NCI-H1105 treated with DMSO at 0.1 percent for 48 hours (cell line): ENCODE measurements at regions not wholly inside any gene's neighbourhood (a gene's known extent, or its start where the extent isn't known, plus 50 kb on each side); places are given as distances from the start of the nearest gene placed in this dataset.
A peak's percentile ranks its signal among the peaks of the same experiment; 100 is the strongest.
"Not testable (repeated sequence)": the region's sequence is repeated elsewhere in the genome, so short reads cannot be mapped to it uniquely, and the experiment has no call there.

ENCODE experiments used
- DNase-seq: peaks from one replicate; lab custom pipeline; 2025; lab: John Stamatoyannopoulos, UW

- peak; percentile 24 for DNase-seq
Measured at GRCh38 chr11:12585861-12586260, 88.4 kb upstream of the TEAD1 start.

DNA sequence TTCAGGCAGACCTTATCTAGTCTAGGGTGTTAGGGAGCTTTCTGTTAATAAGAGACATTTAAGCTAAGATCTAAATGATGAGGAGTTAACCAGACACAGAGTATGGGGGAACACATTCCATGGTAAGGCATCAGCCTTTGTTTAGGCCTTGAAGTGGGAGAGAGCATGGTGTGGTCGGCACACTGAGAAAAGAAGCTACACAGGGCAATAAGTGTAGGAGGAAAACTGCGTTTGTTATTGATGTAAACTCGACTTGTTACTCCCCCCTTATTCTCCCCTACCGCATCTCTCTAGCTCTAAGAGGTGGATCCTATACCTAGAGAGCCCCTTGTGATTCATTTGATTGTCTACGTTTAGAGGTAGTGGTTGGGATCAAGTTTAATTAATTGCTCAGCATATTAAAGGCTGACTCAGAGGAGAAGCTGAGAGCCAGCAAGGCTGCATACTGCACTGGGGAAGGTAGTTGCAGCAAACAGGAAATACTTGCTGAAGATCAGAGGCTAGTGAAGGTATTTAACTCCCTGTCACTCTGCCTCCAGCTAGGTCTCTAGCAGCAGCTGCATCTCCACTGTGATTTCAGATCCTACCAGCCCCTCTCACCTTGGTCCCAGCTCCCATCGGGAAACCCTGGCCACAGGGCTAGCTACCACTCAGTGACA is 86.8 kb upstream of the TEAD1 start:
- no peak for DNase-seq

DNA sequence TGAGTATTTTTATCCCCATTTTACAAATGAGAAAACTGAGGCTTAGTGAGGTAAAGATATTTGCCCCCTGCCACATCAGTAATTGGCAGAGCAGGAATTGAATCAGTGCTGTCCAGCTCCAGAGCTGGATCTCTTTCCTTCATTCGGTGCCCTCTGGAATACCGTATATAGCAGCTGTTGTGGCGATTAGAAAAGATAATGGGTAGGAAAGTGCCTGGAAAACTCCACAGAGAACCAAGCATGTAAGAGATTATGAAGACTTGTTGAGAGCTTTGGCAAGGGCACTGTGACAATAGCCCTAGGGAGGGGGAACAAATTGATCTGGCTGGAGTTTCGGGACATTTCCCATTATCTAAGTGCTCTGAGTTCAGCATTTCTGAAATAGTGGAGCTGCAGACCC is 82.5 kb upstream of the TEAD1 start:
- DNase-seq = no peak

- DNase-seq = no peak
Measured at GRCh38 chr11:12592283-12592682, 81.9 kb upstream of the TEAD1 start.

DNA sequence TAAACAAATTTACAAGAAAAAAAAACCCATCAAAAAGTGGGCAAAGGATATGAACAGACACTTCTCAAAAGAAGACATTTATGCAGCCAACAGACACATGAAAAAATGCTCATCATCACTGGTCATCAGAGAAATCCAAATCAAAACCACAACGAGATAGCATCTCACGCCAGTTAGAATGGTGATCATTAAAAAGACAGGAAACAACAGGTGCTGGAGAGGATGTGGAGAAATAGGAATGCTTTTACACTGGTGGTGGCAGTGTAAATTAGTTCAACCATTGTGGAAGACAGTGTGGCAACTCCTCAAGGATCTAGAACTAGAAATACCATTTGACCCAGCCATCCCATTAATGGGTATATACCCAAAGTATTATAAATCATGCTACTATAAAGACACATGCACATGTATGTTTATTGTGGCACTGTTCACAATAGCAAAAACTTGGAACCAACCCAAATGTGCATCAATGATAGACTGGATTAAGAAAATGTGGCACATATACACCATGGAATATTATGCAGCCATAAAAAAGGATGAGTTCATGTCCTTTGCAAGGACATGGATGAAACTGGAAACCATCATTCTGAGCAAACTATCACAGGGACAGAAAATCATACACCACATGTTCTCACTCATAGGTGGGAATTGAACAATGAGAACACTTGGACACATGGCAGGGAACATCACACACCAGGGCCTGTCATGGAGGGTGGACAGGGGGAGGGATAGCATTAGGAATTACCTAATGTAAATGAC is 79.0 kb upstream of the TEAD1 start:
- not testable (repeated sequence) for DNase-seq

DNA sequence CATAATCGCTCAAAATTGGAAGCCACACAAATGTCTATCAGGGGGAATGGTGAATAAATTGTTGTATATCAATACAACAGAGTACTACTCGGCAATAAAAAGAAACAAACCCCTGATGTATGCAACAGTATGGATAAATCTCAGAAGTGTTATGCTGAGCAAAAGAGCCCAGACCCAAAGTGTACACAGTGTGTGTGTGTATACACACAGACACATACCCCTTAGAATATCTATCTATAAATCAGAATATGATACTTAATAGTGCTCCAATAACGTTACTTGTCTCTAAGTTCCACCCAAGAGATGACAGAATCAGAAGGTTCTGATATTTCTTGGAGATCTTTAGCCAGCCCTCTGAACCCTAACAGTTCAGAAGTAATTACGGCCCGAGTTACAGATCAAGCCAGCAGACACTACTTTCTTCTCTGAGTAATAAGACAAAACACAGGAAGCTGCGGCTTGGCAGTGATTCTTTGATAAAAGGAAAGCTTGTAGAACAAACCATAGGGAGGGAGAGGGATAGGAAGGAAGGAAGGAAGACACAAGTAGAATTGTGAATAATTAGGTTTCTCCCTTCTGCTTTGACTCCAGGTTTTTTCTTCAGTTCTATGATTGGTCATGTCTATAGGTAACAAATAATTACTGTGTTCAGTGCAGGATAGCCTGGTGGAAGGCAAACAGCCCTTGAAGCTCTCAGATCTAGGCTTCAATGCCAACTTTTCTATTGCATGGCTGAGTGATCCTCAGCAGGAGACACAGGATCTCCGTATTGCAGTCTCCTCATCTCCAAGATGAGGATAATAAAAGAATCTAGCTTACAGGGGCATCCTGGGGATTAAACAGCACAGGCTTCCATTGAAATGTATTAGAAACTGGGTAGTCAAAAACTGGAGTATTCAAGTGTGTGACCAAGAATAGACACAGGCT is 75.6 kb upstream of the TEAD1 start:
- no peak for DNase-seq

DNA sequence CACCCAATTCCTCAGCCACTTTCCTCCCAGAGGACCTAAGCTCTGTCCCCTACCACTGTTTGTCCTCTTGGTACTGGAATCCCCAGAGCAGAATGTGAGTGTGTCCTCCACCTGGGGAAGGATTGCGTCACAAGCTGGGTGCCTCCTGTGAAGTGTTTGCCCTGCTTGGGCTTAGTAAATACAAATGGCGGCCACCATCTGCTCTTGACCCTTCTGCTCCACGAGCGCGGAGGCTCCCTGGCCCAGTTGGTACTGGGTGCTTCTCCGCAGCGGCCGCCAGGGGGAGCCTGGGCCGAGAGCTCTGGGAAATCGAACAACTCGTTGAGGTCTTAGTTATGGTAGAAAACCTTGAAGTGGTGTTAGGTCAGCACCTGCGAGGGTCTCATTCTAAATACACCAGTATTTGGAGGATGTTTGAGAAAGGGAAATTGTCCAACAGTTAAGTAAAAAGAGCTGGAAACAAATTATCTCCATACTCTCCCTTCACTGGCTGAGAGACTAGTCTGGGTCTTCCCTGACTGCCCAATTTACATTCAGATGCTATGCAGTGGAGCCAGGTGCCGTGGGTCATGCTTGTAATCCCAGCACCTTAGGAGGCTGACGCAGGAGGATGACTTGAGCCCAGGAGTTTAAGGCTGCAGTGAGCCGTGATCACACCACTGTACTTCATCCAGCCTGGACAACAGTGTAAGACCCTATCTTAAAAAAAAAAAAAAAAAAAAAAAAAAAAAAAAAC is 74.6 kb upstream of the TEAD1 start:
- no peak for DNase-seq

- no peak for DNase-seq
Measured at GRCh38 chr11:12600829-12601228, 73.4 kb upstream of the TEAD1 start.

- DNase-seq = peak; percentile 30
Measured at GRCh38 chr11:12602421-12602820, 71.8 kb upstream of the TEAD1 start.

DNA sequence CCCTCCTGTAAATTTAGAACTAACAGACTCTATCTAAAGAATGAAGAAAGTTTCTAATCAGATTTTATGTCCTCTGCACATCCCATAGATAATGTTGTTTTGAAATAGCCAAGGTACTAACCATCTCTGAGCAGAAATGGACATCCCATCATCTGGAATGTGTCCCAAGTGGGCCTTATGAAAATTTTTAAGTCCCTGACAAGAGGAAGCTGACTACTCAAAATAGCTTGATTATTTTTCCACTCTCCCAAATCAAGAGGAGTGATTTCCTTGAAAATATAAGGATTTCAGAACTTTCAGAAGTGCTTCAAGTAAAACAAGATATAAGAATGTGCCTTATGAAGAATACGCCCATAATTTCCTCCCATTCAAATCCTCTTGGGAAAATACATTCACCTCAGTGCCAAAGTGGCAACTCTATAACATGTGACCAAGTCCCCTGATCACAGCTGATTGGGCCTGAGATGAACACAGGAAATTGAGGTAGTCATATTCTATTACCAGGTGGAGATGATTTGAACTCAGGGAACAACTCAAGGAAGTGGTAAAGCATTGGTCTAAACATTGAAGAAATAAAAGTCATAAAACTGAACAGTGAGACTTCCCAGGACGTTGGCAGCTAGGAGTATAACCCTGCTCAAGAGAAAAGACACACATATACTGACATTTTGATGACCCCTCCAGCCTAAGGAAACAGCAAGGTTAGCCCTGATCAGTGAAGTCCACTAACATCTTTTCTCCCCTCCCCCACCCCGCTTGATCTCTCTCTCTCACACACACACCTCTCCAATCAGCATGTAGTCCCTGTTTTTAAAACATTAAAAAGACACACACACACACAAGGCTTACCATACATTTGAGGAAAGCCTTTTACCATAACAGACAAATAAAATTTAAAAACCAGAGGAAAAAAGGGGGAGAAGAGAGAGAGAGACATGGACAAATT is 70.8 kb upstream of the TEAD1 start:
- no peak for DNase-seq

DNA sequence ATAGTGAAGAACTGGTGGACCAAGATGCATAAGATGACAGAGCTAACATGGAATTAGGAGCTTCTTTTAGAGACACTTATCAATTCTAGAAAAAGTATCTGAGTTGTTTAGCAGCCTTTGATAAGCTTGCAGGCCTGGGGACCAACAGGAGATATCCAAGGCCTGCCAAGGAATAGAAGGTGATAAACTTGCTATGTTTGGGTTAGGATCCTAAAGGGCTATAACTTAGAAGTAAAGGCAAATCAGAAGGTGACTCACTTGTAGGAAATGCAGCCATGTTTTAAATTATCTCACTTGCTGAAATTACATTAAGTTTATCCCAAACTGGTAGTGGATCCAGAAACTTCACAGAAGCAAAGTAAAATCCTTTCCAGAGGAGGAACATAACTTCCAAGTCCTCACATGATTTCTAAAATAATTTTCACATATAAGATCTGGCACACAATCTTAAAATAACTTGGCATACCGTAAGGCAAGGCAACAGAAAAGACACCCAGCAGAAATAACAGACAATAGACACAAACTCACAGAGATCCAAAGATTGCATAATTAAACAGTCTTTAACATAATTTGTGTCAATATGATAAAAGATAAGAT is 69.6 kb upstream of the TEAD1 start:
- no peak for DNase-seq

- no peak for DNase-seq
Measured at GRCh38 chr11:12606597-12606996, 67.6 kb upstream of the TEAD1 start.

GRCh38 chr11:12608678-12609077 is 65.5 kb upstream of the TEAD1 start:
- not testable (repeated sequence) for DNase-seq

DNA sequence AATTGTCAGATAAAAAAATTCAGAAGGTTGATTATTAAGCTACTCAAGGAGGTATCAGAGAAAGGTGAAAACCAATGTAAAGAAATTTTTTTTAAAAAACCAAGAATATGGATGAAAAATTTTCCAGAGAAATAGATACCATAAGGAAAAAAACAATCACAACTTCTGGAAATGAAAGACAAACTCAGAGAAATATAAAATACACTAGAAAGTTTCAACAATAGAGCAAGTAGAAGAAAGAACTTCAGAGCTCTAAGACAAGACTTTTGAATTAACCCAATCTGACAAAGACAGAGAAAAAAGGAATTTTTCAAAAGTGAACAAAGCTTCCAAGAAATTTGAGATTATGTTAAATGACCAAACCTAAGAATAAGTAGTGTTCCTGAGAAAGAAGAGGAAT is 62.9 kb upstream of the TEAD1 start:
- DNase-seq = no peak

DNA sequence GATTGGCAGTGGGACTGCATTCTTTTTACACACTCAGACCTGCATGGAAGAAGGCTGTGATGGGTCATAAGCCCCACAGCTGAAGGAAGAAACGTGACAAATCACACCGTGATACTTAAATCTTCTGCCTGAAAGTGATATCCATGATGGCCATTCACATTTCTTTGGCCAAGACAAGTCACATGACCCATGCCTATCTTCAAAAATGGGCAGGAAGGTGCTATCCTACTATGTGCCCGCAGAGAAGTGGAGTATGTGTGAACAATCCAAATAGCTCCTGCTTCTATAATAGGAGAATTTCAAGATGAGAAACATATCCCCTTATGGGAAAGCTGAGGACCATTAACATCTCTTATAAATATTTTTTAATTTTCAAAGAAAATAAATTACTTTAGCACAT is 56.6 kb upstream of the TEAD1 start:
- no peak for DNase-seq

DNA sequence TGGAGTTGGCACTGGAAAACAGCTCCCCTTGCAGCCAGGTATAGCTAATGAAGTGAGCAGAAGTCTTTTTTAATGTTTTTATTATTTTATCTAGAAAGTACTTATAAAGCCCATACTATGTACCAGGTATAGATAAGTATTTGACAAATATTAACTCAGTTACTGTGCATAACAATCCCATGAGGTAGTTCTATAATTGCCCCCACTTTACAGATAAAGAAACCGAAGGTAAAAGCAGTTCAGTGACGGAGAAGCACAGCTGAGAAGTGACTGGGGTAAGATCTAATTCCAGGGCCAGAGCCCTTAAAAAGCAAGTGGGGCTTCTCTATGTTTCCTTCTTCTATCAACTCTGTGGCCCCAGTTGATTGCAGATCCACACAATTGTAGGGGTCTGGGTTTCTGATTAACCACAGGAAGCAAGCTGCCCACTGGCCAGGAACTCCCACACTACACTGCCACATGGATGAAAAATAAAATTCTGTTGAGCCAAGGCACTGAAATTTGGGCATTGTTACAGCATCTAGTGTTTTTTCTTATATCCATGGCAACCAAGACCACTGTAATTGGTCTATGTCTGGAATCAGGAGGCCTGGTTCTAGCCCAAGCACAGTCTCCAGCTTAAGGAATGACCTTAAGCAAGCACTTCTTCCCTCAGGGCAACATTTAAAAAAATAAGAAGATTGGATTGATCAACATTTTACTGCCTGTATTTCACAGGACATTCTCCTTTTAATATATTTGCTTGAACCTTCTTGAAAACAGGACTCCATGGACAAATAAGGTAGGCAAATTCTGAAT is 55.3 kb upstream of the TEAD1 start:
- DNase-seq = no peak

DNA sequence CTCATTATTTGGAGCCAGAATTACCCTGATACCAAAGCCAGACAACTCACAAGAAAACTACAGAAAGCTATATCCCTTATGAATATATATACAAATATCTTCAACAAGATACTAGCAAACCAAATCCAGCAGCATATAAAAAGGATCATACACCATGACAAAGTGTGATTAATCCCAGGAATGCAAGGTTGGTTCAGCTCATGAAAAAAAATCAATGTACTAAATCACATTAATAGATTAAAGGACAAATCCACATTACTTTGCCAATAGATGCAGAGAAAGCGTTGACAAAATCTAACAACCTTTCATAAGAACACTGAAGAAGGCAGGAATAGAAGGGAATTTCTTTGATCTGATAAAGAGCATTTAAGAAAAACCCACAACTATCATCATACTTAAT is 50.4 kb upstream of the TEAD1 start:
- DNase-seq = no peak
